ENCODE measurements at regions not wholly inside any gene's neighbourhood (a gene's known extent, or its start where the extent isn't known, plus 50 kb on each side); places are given as distances from the start of the nearest gene placed in this dataset.
A peak's percentile ranks its signal among the peaks of the same experiment; 100 is the strongest.

GRCh38 chr2:59233448-59233847 is 992.3 kb upstream of the FANCL start:
- H4K20me1 ChIP-seq (replicated peaks in 1 of 2; ENCODE audit: control insufficient read depth in 1 of 2, insufficient read depth in 2 of 2, low read length in 2 of 2) = no peaks in the 10 kb centered on the region

More at GRCh38 chr2:59233448-59233847, 992.3 kb upstream of the FANCL start:
- Histone ChIP-seq H3K14ac (ENCODE audit: insufficient read length) (no peak overlapping the region), H4K8ac (ENCODE audit: extremely low read depth, insufficient read depth, low read length) (no peak overlapping the region), H2BK120ac (replicated peaks; ENCODE audit: low read depth, low read length) (no peak overlapping the region), H2BK20ac (ENCODE audit: low read length) (no peak overlapping the region), H3K4me3 (ENCODE audit: extremely low read depth in 1 of 4, insufficient read depth in 2 of 4, low read depth in 3 of 4, low read length in 4 of 4) (no peak overlapping the region), H3K56ac (replicated peaks; ENCODE audit: insufficient read length, low read depth, low read length) (no peak overlapping the region), H3K9ac (replicated peaks in 1 of 4; ENCODE audit: extremely low read depth in 1 of 4, low read depth in 3 of 4, low read length in 3 of 4) (no peak overlapping the region), H2BK12ac (ENCODE audit: low read depth, low read length) (no peak overlapping the region), H2BK5ac (ENCODE audit: low read depth, low read length) (no peak overlapping the region), H3K27me3 (replicated peaks in 1 of 4; ENCODE audit: control insufficient read depth in 3 of 4, extremely low read depth in 1 of 4, insufficient read depth in 3 of 4, low read length in 3 of 4) (no peaks in the 10 kb centered on the region), H3K4ac (replicated peaks; ENCODE audit: insufficient read length, low read depth, low read length) (no peak overlapping the region), H2AK5ac (ENCODE audit: low read depth, low read length) (no peak overlapping the region), H3K23me2 (ENCODE audit: low read depth, low read length) (no peaks in the 10 kb centered on the region; the same call in 1 of the 2 replicates), H3K27ac (ENCODE audit: low read depth, low read length) (no peak overlapping the region), H2AFZ (ENCODE audit: low read length) (no peak overlapping the region), H4K5ac (ENCODE audit: insufficient read length, low read depth, low read length) (no peak overlapping the region), H3K9me3 (ENCODE audit: insufficient read depth in 2 of 2, low read depth in 1 of 2, low read length in 1 of 2) (no peaks in the 10 kb centered on the region), H3K4me2 (ENCODE audit: insufficient read depth in 1 of 2, low read depth in 2 of 2, low read length in 2 of 2) (no peak overlapping the region), H3K18ac (ENCODE audit: extremely low read depth, low read length) (no peak overlapping the region), H3K23ac (ENCODE audit: insufficient read length) (peak overlapping the region; percentile 54), H2BK15ac (ENCODE audit: low read length) (no peak overlapping the region), H3K4me1 (replicated peaks in 1 of 4; ENCODE audit: control insufficient read depth in 3 of 4, insufficient read depth in 4 of 4, low read length in 3 of 4) (no peaks in the 10 kb centered on the region), H3K79me1 (ENCODE audit: low read depth, low read length) (no peaks in the 10 kb centered on the region), H3K36me3 (ENCODE audit: control insufficient read depth in 2 of 4, insufficient read depth in 4 of 4, low read length in 3 of 4) (no peaks in the 10 kb centered on the region), H3K79me2 (ENCODE audit: control insufficient read depth in 1 of 2, insufficient read depth in 2 of 2, low read length in 2 of 2) (no peaks in the 10 kb centered on the region), H4K91ac (replicated peaks; ENCODE audit: insufficient read length, low read length) (no peak overlapping the region)
- POLR2A ChIA-PET (ENCODE audit: partially characterized antibody) = no interaction called here
- DNase-seq (ENCODE audit: low read depth in 1 of 2, low spot score in 2 of 2) = no peak
- FAIRE-seq = no peak
- TF ChIP-seq POU5F1 (IDR thresholded peaks at IDR 0.05; ENCODE audit: low read depth, low read length) (no peak), POLR2A (IDR thresholded peaks at IDR 0.05; ENCODE audit: control extremely low read depth in 1 of 2, low read depth in 2 of 2, low read length in 2 of 2) (no peak), HDAC6 (IDR thresholded peaks at IDR 0.05; ENCODE audit: low read depth, low read length) (no peak), MAFK (IDR thresholded peaks at IDR 0.05; ENCODE audit: low read depth, low read length) (no peak), SIX5 (IDR thresholded peaks at IDR 0.05; ENCODE audit: low read depth, low read length) (no peak), RFX5 (IDR thresholded peaks at IDR 0.05; ENCODE audit: borderline replicate concordance, low read depth, low read length) (no peak), POLR2AphosphoS5 (IDR thresholded peaks at IDR 0.05; ENCODE audit: low read depth, low read length) (no peak)
- CTCF ChIA-PET (ENCODE audit: partially characterized antibody) = interaction anchor here (0.9 to 1.0 kb wide), 2 partner anchors 42 to 64 kb away, joined by 3 read pairs; no protein-coding TSS in a partner anchor
